Stimulated activated naive CD8-positive, alpha-beta T cell treated with anti-CD3 and anti-CD28 coated beads, Interleukin-15, Interleukin-2, amounts not matched to agents 100 ng/mL and 50 ng/mL, for 24 hours (primary cell): ENCODE measurements at regions not wholly inside any gene's neighbourhood (a gene's known extent, or its start where the extent isn't known, plus 50 kb on each side); places are given as distances from the start of the nearest gene placed in this dataset.
"Not testable (repeated sequence)": the region's sequence is repeated elsewhere in the genome, so short reads cannot be mapped to it uniquely, and the experiment has no call there.

Experiments used
- H3K27ac Mint-ChIP-seq: one replicate; pipeline ENCODE4 v1.8.0; 2021; ENCODE audit warnings: mild to moderate bottlenecking, mixed read lengths
- H3K27me3 Mint-ChIP-seq: one replicate; pipeline ENCODE4 v1.8.0; 2021; ENCODE audit warnings: mixed read lengths
- H3K36me3 Mint-ChIP-seq: one replicate; pipeline ENCODE4 v1.8.0; 2021; ENCODE audit warnings: low read depth, mixed read lengths
- H3K4me1 Mint-ChIP-seq: one replicate; pipeline ENCODE4 v1.8.0; 2021; ENCODE audit warnings: low read depth, mixed read lengths
- H3K4me3 Mint-ChIP-seq: one replicate; pipeline ENCODE4 v1.8.0; 2021; ENCODE audit warnings: mild to moderate bottlenecking, mixed read lengths
- H3K9me3 Mint-ChIP-seq: one replicate; pipeline ENCODE4 v1.8.0; 2021; ENCODE audit warnings: mixed read lengths

- Mint-ChIP-seq H3K27me3 (peaks cover 6% of the 10 kb centered on the region), H3K36me3 (no peaks in the 10 kb centered on the region), H3K4me1 (peaks cover 14% of the 10 kb centered on the region), H3K27ac (no peak overlapping the region), H3K9me3 (no peaks in the 10 kb centered on the region), H3K4me3 (no peak overlapping the region)
Observed at GRCh38 chr2:100749771-100750542, 70.0 kb upstream of the NPAS2 start.

GRCh38 chr2:100751871-100752625 lies 67.9 kb upstream of the NPAS2 start:
- H3K9me3 Mint-ChIP-seq, H3K4me3 Mint-ChIP-seq, H3K36me3 Mint-ChIP-seq, H3K27me3 Mint-ChIP-seq: not testable (repeated sequence)
- Mint-ChIP-seq H3K27ac (peak overlapping the region; percentile 19), H3K4me1 (peaks cover 14% of the 10 kb centered on the region)

GRCh38 chr2:100752628-100753333 lies 67.2 kb upstream of the NPAS2 start:
- H3K4me1 Mint-ChIP-seq, result peaks cover 13% of the 10 kb centered on the region
- no peak overlapping the region for H3K4me3 Mint-ChIP-seq
- no peak overlapping the region for H3K27ac Mint-ChIP-seq
- no peaks in the 10 kb centered on the region for H3K9me3 Mint-ChIP-seq
- H3K36me3 Mint-ChIP-seq, result no peaks in the 10 kb centered on the region
- peaks cover 7% of the 10 kb centered on the region for H3K27me3 Mint-ChIP-seq

- Mint-ChIP-seq H3K9me3 (no peaks in the 10 kb centered on the region), H3K27ac (no peak overlapping the region), H3K27me3 (peaks cover 7% of the 10 kb centered on the region), H3K4me1 (peaks cover 9% of the 10 kb centered on the region), H3K4me3 (no peak overlapping the region), H3K36me3 (no peaks in the 10 kb centered on the region)
Observed at GRCh38 chr2:100753444-100753843, 66.5 kb upstream of the NPAS2 start.

GRCh38 chr2:100753881-100754280 lies 66.1 kb upstream of the NPAS2 start:
- Mint-ChIP-seq H3K27ac (no peak overlapping the region), H3K4me3 (no peak overlapping the region), H3K4me1 (peaks cover 9% of the 10 kb centered on the region), H3K9me3 (peaks cover 4% of the 10 kb centered on the region), H3K36me3 (no peaks in the 10 kb centered on the region), H3K27me3 (peaks cover 7% of the 10 kb centered on the region)

- Mint-ChIP-seq H3K27ac (no peak overlapping the region), H3K36me3 (no peaks in the 10 kb centered on the region), H3K4me3 (no peak overlapping the region), H3K4me1 (peaks cover 9% of the 10 kb centered on the region), H3K9me3 (peaks cover 4% of the 10 kb centered on the region), H3K27me3 (peaks cover 7% of the 10 kb centered on the region)
Observed at GRCh38 chr2:100754951-100755350, 65.0 kb upstream of the NPAS2 start.

- peaks cover 7% of the 10 kb centered on the region for H3K27me3 Mint-ChIP-seq
- H3K4me1 Mint-ChIP-seq, result peaks cover 9% of the 10 kb centered on the region
- H3K27ac Mint-ChIP-seq, result no peak overlapping the region
- H3K36me3 Mint-ChIP-seq, result no peaks in the 10 kb centered on the region
- H3K9me3 Mint-ChIP-seq, result peaks cover 4% of the 10 kb centered on the region
- no peak overlapping the region for H3K4me3 Mint-ChIP-seq
Observed at GRCh38 chr2:100755441-100755840, 64.5 kb upstream of the NPAS2 start.

- H3K4me1 Mint-ChIP-seq, result peaks cover 9% of the 10 kb centered on the region
- H3K36me3 Mint-ChIP-seq, result no peaks in the 10 kb centered on the region
- no peak overlapping the region for H3K27ac Mint-ChIP-seq
- H3K4me3 Mint-ChIP-seq, result no peak overlapping the region
- peaks cover 4% of the 10 kb centered on the region for H3K9me3 Mint-ChIP-seq
- H3K27me3 Mint-ChIP-seq, result peaks cover 4% of the 10 kb centered on the region
Observed at GRCh38 chr2:100756704-100757103, 63.2 kb upstream of the NPAS2 start.

- Mint-ChIP-seq H3K27me3 (peaks cover 8% of the 10 kb centered on the region), H3K27ac (no peak overlapping the region), H3K4me3 (no peak overlapping the region), H3K4me1 (peaks cover under 1% of the 10 kb centered on the region), H3K9me3 (peaks cover 4% of the 10 kb centered on the region), H3K36me3 (no peaks in the 10 kb centered on the region)
Observed at GRCh38 chr2:100757621-100758394, 62.1 kb upstream of the NPAS2 start.

- H3K9me3 Mint-ChIP-seq, result peaks cover 4% of the 10 kb centered on the region
- no peaks in the 10 kb centered on the region for H3K36me3 Mint-ChIP-seq
- H3K4me1 Mint-ChIP-seq, result no peaks in the 10 kb centered on the region
- peaks cover 6% of the 10 kb centered on the region for H3K27me3 Mint-ChIP-seq
- no peak overlapping the region for H3K4me3 Mint-ChIP-seq
- H3K27ac Mint-ChIP-seq, result no peak overlapping the region
Observed at GRCh38 chr2:100759901-100760300, 60.0 kb upstream of the NPAS2 start.

- Mint-ChIP-seq H3K27me3 (peaks cover 4% of the 10 kb centered on the region), H3K9me3 (peaks cover 4% of the 10 kb centered on the region), H3K4me3 (no peak overlapping the region), H3K36me3 (no peaks in the 10 kb centered on the region), H3K27ac (no peak overlapping the region), H3K4me1 (no peaks in the 10 kb centered on the region)
Observed at GRCh38 chr2:100761365-100761764, 58.6 kb upstream of the NPAS2 start.

- H3K9me3 Mint-ChIP-seq, result no peaks in the 10 kb centered on the region
- H3K4me1 Mint-ChIP-seq, result no peaks in the 10 kb centered on the region
- no peak overlapping the region for H3K27ac Mint-ChIP-seq
- peaks cover 4% of the 10 kb centered on the region for H3K27me3 Mint-ChIP-seq
- H3K4me3 Mint-ChIP-seq, result no peak overlapping the region
- H3K36me3 Mint-ChIP-seq, result no peaks in the 10 kb centered on the region
Observed at GRCh38 chr2:100764430-100764829, 55.5 kb upstream of the NPAS2 start.

- Mint-ChIP-seq H3K27ac (no peak overlapping the region), H3K4me3 (no peak overlapping the region), H3K36me3 (no peaks in the 10 kb centered on the region), H3K27me3 (peaks cover 4% of the 10 kb centered on the region), H3K4me1 (no peaks in the 10 kb centered on the region), H3K9me3 (no peaks in the 10 kb centered on the region)
Observed at GRCh38 chr2:100765481-100765880, 54.5 kb upstream of the NPAS2 start.

GRCh38 chr2:100766256-100766655 lies 53.7 kb upstream of the NPAS2 start:
- Mint-ChIP-seq H3K36me3 (no peaks in the 10 kb centered on the region), H3K4me1 (no peaks in the 10 kb centered on the region), H3K4me3 (no peak overlapping the region), H3K27ac (no peak overlapping the region), H3K27me3 (peaks cover 4% of the 10 kb centered on the region), H3K9me3 (no peaks in the 10 kb centered on the region)
